COLO668 (cell line): ENCODE measurements at regions not wholly inside any gene's neighbourhood (a gene's known extent, or its start where the extent isn't known, plus 50 kb on each side); places are given as distances from the start of the nearest gene placed in this dataset.

ENCODE experiments used
- DNase-seq: peaks from one replicate; lab custom pipeline; 2025; ENCODE audit not compliant: unreplicated experiment; lab: John Stamatoyannopoulos, UW

DNA sequence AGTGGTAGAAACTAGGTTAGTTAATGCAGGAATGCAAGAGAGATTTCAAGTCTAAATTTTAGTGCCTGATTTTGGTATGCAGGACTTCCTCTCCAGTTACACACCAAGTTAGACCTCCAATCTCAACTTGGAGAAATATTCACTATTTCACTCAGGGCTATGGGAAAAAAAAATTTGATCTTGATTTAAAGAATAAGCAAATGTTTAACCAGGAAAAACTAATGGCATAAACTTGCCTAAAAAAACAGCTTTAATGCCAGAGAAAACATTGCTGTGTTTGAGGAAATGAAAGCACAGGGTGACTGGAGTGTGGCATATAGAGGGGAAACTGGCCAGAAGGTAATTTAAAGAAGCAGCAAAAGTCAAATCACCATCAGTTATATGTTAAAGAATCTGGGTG is 575.4 kb upstream of the LRRC4C start:
- no peak for DNase-seq

DNA sequence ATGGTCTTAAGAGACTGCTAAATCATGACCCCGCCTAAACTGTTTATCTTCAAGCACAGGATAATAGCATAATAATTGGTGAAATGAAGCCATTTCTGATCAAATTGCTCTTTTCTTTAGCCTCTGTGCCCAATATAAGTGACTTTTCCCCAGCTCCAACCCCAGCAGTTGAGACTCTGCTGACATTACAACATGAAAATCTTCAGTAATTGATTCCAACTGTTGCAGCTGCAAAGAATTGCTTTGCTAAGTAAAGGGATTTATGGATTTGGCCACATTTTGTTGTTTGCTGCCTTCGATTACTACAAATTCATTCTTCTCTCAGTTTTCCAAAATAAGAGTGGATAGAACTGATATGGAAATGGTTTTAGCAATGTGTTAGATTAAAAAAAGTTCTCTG is 576.7 kb upstream of the LRRC4C start:
- no peak for DNase-seq

DNA sequence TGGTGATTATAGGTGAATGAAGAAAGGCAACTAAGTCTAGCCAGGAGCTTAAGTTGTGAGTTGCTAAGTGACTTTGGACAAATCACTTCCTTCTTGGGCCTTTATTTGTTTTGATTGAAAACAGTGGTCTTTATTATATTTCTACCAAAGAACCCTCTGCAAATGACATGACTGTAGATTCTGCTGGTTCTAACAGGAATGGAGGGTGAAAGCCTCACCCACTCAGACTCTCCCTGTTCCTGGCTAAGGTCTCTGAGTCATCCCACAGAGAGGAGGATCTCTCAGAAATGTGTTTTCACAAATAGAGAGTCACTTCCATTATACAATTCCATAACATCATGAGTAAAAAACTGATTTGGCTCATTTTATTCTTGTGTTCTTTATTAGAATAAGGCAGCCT is 583.9 kb upstream of the LRRC4C start:
- DNase-seq: no peak

DNA sequence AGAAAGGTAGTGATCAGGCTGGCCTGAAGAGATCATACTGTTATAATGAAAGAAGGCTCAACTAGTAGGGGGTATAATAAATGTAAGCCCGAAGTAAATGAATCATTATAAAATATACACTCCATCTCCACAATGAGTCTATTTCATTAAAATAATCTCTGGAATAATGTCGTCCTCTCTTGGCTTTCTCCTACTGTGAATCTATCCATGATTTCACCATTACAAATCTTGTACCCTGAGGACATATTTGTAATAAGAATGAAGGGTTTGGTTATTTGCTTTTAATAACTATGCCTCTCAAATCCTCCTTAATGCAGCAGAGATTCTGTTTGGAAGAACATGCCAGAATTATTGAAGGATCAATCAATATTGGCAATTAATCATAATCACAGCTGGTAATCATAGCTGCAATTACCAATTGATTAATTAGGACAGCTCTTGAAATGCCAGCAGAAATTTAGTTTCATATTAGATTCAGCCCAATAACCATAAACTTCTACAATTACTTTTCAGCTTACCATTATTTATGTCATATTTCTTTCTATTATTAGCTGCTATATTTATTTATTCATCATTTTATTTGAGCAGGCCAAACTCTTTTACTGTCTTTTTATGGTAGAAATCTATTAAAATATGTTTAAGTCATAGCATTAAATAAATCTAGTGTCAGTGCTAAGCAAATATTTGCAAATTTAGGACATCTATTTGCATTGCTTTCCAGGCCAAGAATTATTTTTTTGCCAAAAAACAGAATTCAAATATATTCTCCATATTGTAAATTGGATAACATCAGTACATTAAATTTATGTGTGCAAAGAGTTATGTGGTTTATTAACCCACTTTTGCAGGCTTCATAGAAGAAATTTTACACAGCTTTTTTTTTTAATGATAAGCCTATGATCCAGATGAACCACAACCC is 588.4 kb upstream of the LRRC4C start:
- DNase-seq: no peak

DNA sequence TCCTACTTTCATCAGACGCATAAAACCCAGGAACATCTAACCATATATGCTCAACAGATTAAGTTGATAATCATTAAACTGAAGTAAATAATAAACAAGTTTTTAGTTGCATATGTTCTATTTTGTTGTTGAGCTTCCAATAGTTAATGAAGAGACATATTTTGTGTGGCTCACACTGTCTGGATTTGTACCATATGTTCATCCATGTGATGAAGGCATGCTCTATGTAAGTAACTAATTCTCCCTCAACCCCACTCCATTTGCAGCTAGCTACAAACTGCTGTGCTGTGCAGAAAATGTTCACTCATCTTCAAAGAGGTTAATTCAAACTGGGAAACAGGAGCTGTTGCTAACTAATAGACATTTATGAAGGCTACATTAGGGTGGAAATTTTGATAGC is 589.7 kb upstream of the LRRC4C start:
- DNase-seq: no peak

- DNase-seq: no peak
These were observed 590.2 kb upstream of the LRRC4C start for GRCh38 chr11:42049650-42050049.

GRCh38 chr11:42054351-42054900 is 595.0 kb upstream of the LRRC4C start:
- DNase-seq: no peak

DNA sequence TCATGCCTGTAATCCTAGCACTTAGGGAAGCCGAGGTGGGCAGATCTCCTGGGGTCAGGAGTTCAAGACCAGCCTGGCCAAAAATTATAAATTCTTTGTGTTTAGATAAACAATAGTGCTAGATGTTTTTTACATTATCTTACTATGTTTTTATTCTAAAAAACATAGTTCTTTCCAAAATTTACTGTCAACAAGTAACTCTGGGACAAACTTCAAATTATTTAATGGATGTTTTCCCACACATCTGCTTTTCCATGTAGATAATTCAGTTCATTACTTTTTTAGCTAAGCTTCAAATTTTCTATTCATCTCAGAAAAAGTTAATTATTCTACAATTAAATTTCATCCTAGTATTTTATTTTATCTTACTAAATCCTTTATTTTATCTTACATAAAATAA is 596.2 kb upstream of the LRRC4C start:
- no peak for DNase-seq

DNA sequence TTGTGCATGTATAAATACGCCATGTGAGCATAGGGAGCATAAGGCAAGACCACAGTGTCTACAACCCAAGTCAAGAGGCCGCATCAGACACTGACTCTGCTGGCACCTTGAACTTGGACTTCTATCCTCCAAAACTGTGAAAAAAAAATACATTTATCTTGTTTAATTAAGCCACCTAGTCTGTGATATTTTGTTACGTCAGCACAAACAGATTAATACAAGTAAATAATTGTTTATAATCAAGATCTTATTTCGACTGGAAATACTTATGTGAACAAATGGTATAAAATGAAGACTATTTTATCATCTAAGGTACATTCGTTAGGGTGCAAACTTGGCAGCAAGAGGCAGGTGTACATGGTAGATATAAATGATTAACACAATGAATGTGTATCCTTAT is 599.3 kb upstream of the LRRC4C start:
- DNase-seq: no peak

- no peak for DNase-seq
These were observed 605.7 kb upstream of the LRRC4C start for GRCh38 chr11:42065199-42065598.

- DNase-seq: no peak
These were observed 606.7 kb upstream of the LRRC4C start for GRCh38 chr11:42066113-42066512.

DNA sequence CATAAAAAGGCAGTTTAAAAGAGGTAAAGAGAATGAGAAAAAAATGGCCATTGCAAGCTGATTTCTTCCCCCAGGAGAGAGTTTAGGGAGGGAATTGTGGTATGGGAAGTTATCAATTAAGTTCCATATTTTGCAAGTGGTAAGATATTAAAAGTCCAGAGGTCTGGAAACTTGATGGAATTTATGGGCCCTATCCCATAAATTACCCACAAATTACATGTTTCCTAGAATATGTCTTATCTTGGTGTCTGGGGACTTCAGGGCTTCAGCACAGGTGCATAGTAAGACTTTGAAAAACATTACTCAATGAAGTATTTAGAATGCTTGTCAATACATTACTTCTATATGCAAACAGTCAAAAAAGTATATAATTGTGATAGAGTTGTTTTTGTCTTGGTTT is 614.9 kb upstream of the LRRC4C start:
- DNase-seq: no peak

GRCh38 chr11:42075180-42075579 is 615.7 kb upstream of the LRRC4C start:
- no peak for DNase-seq

- no peak for DNase-seq
These were observed 618.3 kb upstream of the LRRC4C start for GRCh38 chr11:42077794-42078193.

- DNase-seq: no peak
These were observed 626.3 kb upstream of the LRRC4C start for GRCh38 chr11:42085736-42086135.

DNA sequence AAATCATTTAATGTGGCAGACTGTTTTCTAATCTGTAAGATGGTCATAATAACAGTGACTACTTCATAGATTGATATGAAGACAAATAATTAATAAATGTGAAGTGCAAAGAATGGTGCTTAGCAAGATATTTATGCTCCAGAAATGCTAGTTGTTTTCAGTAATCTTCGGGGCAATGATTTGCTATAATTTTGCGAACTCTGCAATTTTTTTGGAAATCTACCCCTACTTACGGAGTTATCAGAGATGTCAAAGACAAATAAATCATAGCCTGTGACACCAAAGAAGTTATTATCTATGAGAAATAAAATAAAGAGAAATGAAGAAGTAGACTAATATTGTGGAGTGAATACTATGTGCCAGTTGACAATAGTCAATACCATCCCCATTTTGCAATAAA is 634.1 kb upstream of the LRRC4C start:
- DNase-seq: no peak

GRCh38 chr11:42098075-42098474 is 638.6 kb upstream of the LRRC4C start:
- DNase-seq: no peak

DNA sequence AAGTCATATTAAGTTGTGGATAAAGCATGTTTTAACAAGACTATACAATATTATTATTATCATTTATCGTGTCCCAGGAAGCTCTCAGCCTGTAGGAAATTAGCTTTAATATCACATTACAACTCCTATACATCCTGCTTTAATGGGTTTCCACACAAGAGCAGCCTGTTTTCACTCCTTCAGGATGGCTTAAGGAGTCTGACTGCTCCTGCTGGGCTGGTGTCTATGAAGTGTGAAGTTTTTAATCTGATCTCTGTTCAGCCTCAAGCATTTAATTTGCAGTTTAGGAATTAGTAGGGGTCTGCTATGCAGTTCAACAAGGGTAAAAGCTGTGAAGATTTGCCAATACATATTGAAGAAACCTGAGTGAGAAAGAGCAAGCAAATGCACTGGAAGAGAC is 653.4 kb upstream of the LRRC4C start:
- DNase-seq: no peak

GRCh38 chr11:42114927-42115326 is 655.5 kb upstream of the LRRC4C start:
- no peak for DNase-seq

DNA sequence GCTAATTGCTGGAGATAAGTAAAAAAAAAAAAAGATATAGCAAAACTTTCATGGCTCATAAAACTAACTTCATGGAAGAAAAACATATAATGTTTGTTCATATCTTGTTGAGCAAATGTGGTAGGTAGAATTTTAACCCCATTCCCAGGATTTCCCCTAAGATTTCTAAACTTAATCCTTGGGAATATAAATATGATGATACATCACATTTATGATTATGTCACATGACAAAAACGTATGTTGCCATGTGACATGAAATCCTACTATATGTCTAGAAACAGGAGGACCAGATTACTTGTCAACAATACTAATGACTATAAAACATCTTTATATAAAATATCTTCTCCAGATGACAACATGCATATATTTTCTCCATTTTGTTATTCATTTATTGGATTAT is 679.0 kb upstream of the LRRC4C start:
- no peak for DNase-seq

DNA sequence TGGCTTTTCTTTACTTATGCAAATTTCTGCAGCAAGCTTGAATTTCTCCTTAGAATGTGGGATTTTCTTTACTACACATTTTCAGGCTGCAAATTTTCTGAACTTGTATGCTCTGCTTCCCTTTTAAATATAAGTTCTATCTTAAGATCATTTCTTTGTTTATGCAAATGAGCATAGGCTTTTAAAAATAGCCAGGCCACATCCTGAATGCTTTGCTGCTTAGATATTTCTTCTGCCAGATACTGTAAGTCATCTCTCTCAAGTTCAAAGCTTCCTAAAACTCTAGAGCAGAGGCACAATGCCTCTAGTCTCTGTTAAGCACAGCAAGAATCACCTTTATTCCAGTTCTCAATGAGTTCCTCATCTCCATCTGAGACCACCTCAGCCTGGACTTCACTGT is 685.9 kb upstream of the LRRC4C start:
- DNase-seq: no peak

DNA sequence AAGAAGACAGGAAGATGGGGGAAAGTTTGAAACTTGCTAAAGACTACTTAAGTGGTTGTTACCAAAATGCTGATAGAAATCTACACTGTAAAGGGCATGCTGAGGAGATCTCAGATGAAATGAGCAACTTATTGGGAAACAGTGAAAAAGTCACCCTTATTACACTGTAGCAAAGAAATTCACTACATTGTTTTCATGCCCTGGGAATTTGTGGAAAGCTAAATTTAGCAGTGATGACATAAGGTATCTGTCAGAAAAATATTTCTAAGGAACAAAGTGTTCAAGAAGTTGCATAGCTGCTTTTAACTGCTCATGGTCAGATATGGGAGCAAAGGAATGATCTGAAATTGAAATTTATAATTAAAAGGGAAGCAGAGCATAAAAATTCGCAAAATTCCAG is 702.4 kb upstream of the LRRC4C start:
- DNase-seq: no peak

- DNase-seq: no peak
These were observed 709.7 kb upstream of the LRRC4C start for GRCh38 chr11:42169191-42169590.
